GM12801 (cell line): ENCODE measurements at regions not wholly inside any gene's neighbourhood (a gene's known extent, or its start where the extent isn't known, plus 50 kb on each side); places are given as distances from the start of the nearest gene placed in this dataset.

ENCODE experiments used
- TF ChIP-seq, protein P1 (sequence below): IDR thresholded peaks from one replicate; pipeline ENCODE4 v1.5.1; 2011; ENCODE audit warnings: control low read depth; ENCODE audit not compliant: insufficient read length; ENCODE audit errors: extremely low read depth

DNA sequence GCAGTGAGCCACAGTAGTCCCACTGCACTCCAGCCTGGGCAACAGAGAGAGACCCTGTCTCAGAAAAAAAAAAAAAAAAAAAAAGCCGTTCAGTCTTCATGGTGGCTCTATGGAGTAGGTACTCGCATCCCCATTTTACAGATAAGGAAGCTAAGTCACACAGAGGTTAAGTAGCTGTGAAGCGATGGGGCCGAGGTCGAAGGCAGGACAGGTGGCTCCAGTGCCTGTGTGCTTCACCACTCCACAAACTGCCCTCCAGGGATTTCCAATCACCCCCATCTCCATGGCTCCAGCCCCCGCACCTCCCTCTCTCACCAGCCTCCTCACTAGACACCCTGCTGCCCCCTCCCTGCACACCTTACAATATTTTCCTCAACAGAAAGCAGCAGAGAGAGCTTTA is 61.9 kb downstream of the SYF2 start:
- TF ChIP-seq, protein P1, sequence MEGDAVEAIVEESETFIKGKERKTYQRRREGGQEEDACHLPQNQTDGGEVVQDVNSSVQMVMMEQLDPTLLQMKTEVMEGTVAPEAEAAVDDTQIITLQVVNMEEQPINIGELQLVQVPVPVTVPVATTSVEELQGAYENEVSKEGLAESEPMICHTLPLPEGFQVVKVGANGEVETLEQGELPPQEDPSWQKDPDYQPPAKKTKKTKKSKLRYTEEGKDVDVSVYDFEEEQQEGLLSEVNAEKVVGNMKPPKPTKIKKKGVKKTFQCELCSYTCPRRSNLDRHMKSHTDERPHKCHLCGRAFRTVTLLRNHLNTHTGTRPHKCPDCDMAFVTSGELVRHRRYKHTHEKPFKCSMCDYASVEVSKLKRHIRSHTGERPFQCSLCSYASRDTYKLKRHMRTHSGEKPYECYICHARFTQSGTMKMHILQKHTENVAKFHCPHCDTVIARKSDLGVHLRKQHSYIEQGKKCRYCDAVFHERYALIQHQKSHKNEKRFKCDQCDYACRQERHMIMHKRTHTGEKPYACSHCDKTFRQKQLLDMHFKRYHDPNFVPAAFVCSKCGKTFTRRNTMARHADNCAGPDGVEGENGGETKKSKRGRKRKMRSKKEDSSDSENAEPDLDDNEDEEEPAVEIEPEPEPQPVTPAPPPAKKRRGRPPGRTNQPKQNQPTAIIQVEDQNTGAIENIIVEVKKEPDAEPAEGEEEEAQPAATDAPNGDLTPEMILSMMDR: no peak

DNA sequence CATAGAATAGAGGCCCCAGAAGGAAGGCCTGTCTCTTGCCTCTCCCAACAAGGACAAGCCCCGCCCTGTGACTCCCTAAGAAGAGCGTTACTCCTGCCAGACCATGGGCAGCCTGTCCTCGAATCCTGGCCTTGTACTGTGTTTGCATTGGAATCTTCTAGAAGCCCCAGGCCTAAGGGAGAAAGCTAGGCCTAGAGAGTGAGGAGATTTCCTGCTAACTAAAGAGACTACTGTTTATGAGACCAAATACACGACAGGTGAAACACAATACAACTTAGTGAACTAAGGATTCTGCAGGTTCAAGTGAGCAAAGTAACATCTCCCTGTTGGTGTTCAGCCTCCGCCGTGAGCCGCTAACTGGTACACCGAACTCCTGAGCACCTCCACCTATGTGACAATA is 62.7 kb downstream of the SYF2 start:
- TF ChIP-seq, protein P1: no peak

DNA sequence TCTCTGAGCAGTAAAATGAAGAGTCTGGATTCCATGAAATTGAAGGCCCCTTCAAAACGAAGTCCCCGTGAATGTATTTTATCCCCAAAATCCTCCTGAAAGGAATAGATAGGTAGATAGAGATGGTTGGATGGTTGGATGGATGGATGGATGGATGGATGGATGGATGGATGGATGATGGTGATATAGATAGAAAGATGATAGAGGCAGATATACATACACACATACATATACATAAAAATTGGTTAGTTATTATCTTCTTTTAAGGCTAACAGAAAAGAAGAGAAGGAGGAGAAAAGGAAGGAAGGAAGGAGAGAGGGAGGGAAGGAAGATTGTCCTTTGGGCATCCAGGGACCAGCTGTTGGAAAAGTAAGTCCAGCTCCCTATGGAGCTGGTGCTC is 63.1 kb downstream of the SYF2 start:
- TF ChIP-seq, protein P1: no peak

DNA sequence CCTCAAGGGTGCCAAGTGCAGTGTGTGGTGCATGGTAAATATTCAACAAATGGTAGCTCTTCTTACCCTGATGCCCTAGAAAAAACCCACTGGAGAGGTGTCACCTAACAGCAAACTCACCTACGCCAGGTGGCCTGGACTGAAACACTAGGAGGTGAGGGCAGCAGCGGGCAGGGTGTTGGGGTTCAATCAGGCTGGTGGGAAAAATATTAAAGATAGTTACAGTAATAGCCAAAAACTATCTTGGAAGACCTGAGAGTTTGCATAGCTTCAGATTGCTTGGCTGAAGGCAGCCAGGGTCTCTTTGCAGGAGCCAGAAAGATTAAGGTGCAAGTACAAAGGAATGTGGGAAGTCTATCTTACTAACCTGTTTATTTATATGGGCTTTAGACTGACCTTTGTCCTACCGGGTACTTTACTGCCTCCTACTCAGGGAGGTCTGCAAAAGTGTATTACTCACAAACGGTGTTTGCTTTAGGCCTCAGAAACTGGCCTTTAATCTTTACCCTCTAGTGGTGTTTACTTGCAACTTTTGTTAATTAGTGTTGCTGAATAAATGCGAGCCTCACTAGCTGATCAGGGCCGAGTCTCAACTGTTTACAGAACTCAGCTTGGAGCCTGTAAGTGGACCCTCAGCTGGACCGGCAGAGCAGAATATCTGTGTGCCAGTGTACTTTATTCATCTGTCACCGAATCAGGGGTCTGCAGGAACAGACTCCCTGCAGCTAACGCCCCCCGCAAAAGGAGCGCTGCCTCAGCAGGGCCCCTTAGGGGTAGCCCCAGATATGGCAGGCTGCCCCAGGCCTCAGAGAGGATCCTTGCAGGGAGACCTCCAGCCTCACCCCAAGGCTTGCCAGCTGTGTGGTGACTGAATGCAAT is 63.9 kb downstream of the SYF2 start:
- TF ChIP-seq, protein P1: no peak

DNA sequence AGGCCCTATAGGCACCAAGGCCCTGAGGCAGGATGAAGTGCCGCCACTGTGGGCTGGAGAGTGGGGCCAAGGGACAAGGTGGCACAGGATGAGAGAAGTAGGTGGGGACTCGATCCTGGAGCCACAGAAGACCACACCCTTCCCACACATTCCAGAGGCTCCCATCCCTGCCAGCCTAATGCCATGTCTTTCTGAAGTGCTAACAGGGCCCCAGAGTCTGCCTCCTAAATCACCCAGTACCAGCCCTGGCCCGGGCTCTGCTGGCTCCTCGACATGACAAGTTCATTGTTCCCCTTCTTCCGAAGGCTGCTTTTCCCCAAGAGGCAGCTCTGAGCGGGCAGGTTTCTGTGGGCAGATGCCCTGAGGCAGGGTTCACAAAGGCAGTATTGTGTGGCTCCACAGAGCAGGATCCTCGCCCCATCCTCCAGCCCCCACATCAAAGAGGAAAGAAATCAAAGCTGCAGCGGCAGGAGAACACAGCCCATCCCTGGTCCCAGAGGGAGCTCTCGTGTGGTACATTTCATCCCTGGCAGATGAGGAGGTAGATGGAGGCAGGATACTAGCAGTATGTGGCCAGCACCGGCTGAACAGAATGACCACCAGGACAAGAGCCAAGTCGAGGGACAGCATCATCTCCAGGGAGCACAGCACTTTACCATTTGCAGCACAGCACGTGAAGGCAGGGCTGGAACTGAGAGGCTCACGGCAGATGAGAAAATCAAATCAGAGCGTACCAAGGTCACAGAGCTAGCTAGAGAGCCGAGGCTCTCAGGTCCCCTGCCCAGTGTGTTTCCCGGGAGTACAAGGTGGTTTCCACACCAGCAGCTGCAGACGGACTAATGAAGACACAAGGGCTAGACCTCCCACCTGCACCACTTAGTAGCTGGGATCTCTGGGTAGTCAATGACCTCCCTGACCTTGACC is 64.8 kb downstream of the SYF2 start:
- TF ChIP-seq, protein P1: no peak

DNA sequence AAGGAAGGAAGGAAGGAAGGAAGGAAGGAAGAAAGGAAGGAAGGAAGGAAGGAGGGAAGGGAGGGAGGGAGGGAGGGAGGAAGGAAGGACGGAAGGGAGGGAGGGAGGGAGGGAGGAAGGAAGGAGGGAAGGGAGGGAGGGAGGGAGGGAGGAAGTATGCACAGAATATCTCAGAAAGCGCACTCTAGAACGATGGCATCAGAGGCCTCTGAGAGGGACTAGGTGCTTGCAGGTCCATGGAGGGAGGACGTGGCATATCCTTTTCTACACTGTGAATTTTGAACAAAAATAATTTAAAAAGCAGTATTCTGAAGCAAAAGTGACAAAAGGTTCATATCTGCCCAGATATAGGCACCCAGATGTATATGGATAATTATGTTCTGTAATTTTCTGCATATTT is 65.5 kb downstream of the SYF2 start:
- TF ChIP-seq, protein P1: no peak

DNA sequence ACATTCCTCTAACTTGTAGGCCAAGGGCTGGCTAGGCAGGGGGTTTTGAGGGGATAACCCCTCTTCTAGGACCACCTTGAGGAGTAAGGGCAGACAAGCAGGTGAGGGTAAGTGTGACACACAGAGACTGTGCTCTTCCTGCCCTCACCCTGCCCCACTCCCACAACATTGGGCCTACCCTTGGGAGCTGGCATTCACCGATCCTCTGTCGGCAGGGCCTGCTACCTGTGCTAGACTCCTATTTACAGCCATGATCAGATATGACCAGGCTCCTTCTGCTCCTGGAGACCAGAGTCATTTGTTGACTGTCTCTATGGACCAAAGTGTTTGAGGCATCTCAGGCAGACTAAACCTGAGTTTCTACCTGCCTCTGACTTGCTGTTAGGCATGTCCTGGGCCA is 68.3 kb downstream of the SYF2 start:
- TF ChIP-seq, protein P1: no peak
